ENCODE measurements at regions not wholly inside any gene's neighbourhood (a gene's known extent, or its start where the extent isn't known, plus 50 kb on each side); places are given as distances from the start of the nearest gene placed in this dataset.
A peak's percentile ranks its signal among the peaks of the same experiment; 100 is the strongest.

GRCh38 chr4:181968371-181968770 lies 274.8 kb upstream of the TENM3 start:
- Histone ChIP-seq H3K4ac (ENCODE audit: low read depth, low read length) (peak overlapping the region; percentile 100), H3K4me1 (ENCODE audit: control insufficient read depth, insufficient read depth, low read length) (peaks cover 9% of the 10 kb centered on the region), H2AK9ac (replicated peaks; ENCODE audit: low read depth, low read length, poor library complexity) (peak overlapping the region; percentile 97), H2BK15ac (ENCODE audit: low read depth, low read length) (peak overlapping the region; percentile 99; the same call in 2 of the 3 replicates), H3K9ac (ENCODE audit: low read depth, low read length) (no peak overlapping the region; the same call in 1 of the 2 replicates), H2AFZ (replicated peaks; ENCODE audit: low read length, poor library complexity) (peak overlapping the region; percentile 88), H3K27ac (ENCODE audit: insufficient read depth, low read length) (peak overlapping the region; percentile 84), H3K27me3 (ENCODE audit: control insufficient read depth, insufficient read depth, low read length) (no peaks in the 10 kb centered on the region), H3K9me1 (ENCODE audit: insufficient read depth, low read length) (peaks cover 7% of the 10 kb centered on the region), H3K18ac (ENCODE audit: low read depth, low read length) (peak overlapping the region; percentile 99), H3K56ac (ENCODE audit: extremely low read depth, insufficient read depth, low read length) (peak overlapping the region; percentile 80; the same call in 1 of the 2 replicates), H3K4me2 (ENCODE audit: low read depth, low read length) (peak overlapping the region; percentile 41; the same call in 1 of the 2 replicates), H4K91ac (ENCODE audit: insufficient read depth, low read depth, low read length) (peak overlapping the region; percentile 98), H4K20me1 (ENCODE audit: insufficient read depth, low read length) (no peaks in the 10 kb centered on the region), H2AK5ac (ENCODE audit: low read depth, low read length) (peak overlapping the region; percentile 98), H3K36me3 (ENCODE audit: control insufficient read depth, insufficient read depth, low read length) (no peaks in the 10 kb centered on the region), H3K4me3 (ENCODE audit: insufficient read depth, low read depth, low read length) (no peak overlapping the region), H3K79me1 (ENCODE audit: low read depth in 1 of 2, low read length in 2 of 2) (no peaks in the 10 kb centered on the region), H3K23ac (ENCODE audit: low read depth, low read length) (peak overlapping the region; percentile 97), H3K9me3 (ENCODE audit: control insufficient read depth, insufficient read depth, low read length) (no peaks in the 10 kb centered on the region), H2BK20ac (ENCODE audit: low read depth, low read length) (peak overlapping the region; percentile 100), H2BK5ac (ENCODE audit: low read depth, low read length, poor library complexity, severe bottlenecking) (peak overlapping the region; percentile 100), H4K8ac (ENCODE audit: low read depth in 2 of 2, low read length in 2 of 2) (peak overlapping the region; percentile 90 to 97), H3K14ac (replicated peaks; ENCODE audit: low read depth, low read length) (peak overlapping the region; percentile 96), H2BK120ac (ENCODE audit: low read depth, low read length) (peak overlapping the region; percentile 100), H4K5ac (ENCODE audit: low read depth, low read length) (peak overlapping the region; percentile 98)
- POLR2A ChIA-PET (ENCODE audit: unreplicated experiment): interaction anchor here (0.6 kb wide), 1 partner anchor 384 kb away, joined by 3 read pairs; no protein-coding TSS in a partner anchor
- TF ChIP-seq FOS (IDR thresholded peaks at IDR 0.05; ENCODE audit: low read depth, low read length) (0 out of 2 replicates have a peak, but pooled peaks have one; percentile 18), SMC3 (IDR thresholded peaks at IDR 0.05; ENCODE audit: low read depth, low read length) (no peak), MAFK (IDR thresholded peaks at IDR 0.05; ENCODE audit: low read depth, low read length) (no peak)
- peak; percentile 83 for DNase-seq
- in situ Hi-C loops (cut with MboI; ENCODE audit: low sequenced_read_pairs) (no loop called here), dilution Hi-C loops (cut with HindIII; ENCODE audit: low sequenced_read_pairs, unreplicated experiment) (no loop called here), intact Hi-C loops (cut with micrococcal nuclease) (no loop called here)
- peak; percentile 75 for ATAC-seq (ENCODE audit: low read depth)
- WGBS, 2 experiments (ENCODE audit: extremely low coverage in 2 of 2, insufficient read length in 1 of 2): 73% methylated on average over 3 of the region's 6 CpGs; no CpG with 5 or more reads in 1 of the 2 experiments
- BruUV-seq (replicated peaks): no TSS peak
- CTCF ChIA-PET: no interaction called here

Measured in IMR-90 (cell line).